Fibroblast of peridontal ligament (primary cell): ENCODE measurements at regions not wholly inside any gene's neighbourhood (a gene's known extent, or its start where the extent isn't known, plus 50 kb on each side); places are given as distances from the start of the nearest gene placed in this dataset.

Source experiments
- DNase-seq: peaks from one replicate; pipeline ENCODE4 v3.0.0-alpha.2; 2010; ENCODE audit errors: extremely low read depth

- DNase-seq, result no peak
These were observed 296.2 kb upstream of the ANO3 start for GRCh38 chr11:26035696-26036095.

GRCh38 chr11:26037716-26038115 is 294.2 kb upstream of the ANO3 start:
- no peak for DNase-seq

- no peak for DNase-seq
These were observed 291.6 kb upstream of the ANO3 start for GRCh38 chr11:26040339-26040738.

GRCh38 chr11:26042113-26042512 is 289.8 kb upstream of the ANO3 start:
- no peak for DNase-seq

- no peak for DNase-seq
These were observed 288.3 kb upstream of the ANO3 start for GRCh38 chr11:26043665-26044064.

GRCh38 chr11:26044389-26044788 is 287.5 kb upstream of the ANO3 start:
- no peak for DNase-seq

GRCh38 chr11:26045082-26045481 is 286.8 kb upstream of the ANO3 start:
- no peak for DNase-seq

GRCh38 chr11:26048271-26048670 is 283.7 kb upstream of the ANO3 start:
- DNase-seq, result no peak

- no peak for DNase-seq
These were observed 278.0 kb upstream of the ANO3 start for GRCh38 chr11:26053966-26054365.

GRCh38 chr11:26062660-26063059 is 269.3 kb upstream of the ANO3 start:
- peak; percentile 8 for DNase-seq

- no peak for DNase-seq
These were observed 268.0 kb upstream of the ANO3 start for GRCh38 chr11:26063915-26064314.

GRCh38 chr11:26065944-26066343 is 266.0 kb upstream of the ANO3 start:
- DNase-seq, result no peak

GRCh38 chr11:26070714-26071380 is 261.1 kb upstream of the ANO3 start:
- DNase-seq, result no peak

GRCh38 chr11:26072614-26073153 is 259.2 kb upstream of the ANO3 start:
- DNase-seq, result no peak

GRCh38 chr11:26073646-26074045 is 258.3 kb upstream of the ANO3 start:
- DNase-seq, result no peak

GRCh38 chr11:26076233-26076990 is 255.5 kb upstream of the ANO3 start:
- DNase-seq, result no peak

GRCh38 chr11:26078231-26078821 is 253.6 kb upstream of the ANO3 start:
- no peak for DNase-seq

- no peak for DNase-seq
These were observed 247.6 kb upstream of the ANO3 start for GRCh38 chr11:26084313-26084712.

- DNase-seq, result no peak
These were observed 245.9 kb upstream of the ANO3 start for GRCh38 chr11:26086028-26086427.

GRCh38 chr11:26087120-26087935 is 244.6 kb upstream of the ANO3 start:
- no peak for DNase-seq

- no peak for DNase-seq
These were observed 243.5 kb upstream of the ANO3 start for GRCh38 chr11:26088391-26088790.

- DNase-seq, result no peak
These were observed 241.3 kb upstream of the ANO3 start for GRCh38 chr11:26090651-26091050.
